HAP-1 (cell line): ENCODE measurements at regions not wholly inside any gene's neighbourhood (a gene's known extent, or its start where the extent isn't known, plus 50 kb on each side); places are given as distances from the start of the nearest gene placed in this dataset.

Source experiments
- DNase-seq, 2 experiments: peaks; one replicate each; pipeline ENCODE4 v3.0.0-alpha.2; 2016 to 2020; ENCODE audit warnings: low spot score in 2 of 2
- H3K27me3 ChIP-seq: fragments of 250-450 bp; sonication (Bioruptor Pico); 2 replicates; pipeline ENCODE4 v1.5.1; 2020; ENCODE audit warnings: low read depth, mild to moderate bottlenecking, moderate library complexity
- H3K36me3 ChIP-seq: fragments of 250-450 bp; sonication (Bioruptor Pico); replicated peaks from 2 replicates; pipeline ENCODE4 v1.5.1; 2020; ENCODE audit warnings: mild to moderate bottlenecking
- H3K4me1 ChIP-seq: fragments of 250-450 bp; sonication (Bioruptor Pico); 2 replicates; pipeline ENCODE4 v1.5.1; 2020; ENCODE audit warnings: mild to moderate bottlenecking
- H3K4me3 ChIP-seq: fragments of 250-450 bp; sonication (Bioruptor Pico); 2 replicates; pipeline ENCODE4 v1.5.1; 2020; ENCODE audit warnings: mild to moderate bottlenecking, moderate library complexity
- H3K9me3 ChIP-seq: fragments of 250-450 bp; sonication (Bioruptor Pico); 2 replicates; pipeline ENCODE4 v1.5.1; 2020; ENCODE audit warnings: mild to moderate bottlenecking, moderate library complexity
- in situ Hi-C: fragments of 300-500 bp; cut with MboI; formaldehyde crosslinking; loops from 3 replicates; pipeline ENCODE4 v1.14.3; 2020; ENCODE audit warnings: low sequenced_read_pairs, inconsistent platforms, mixed read lengths

DNA sequence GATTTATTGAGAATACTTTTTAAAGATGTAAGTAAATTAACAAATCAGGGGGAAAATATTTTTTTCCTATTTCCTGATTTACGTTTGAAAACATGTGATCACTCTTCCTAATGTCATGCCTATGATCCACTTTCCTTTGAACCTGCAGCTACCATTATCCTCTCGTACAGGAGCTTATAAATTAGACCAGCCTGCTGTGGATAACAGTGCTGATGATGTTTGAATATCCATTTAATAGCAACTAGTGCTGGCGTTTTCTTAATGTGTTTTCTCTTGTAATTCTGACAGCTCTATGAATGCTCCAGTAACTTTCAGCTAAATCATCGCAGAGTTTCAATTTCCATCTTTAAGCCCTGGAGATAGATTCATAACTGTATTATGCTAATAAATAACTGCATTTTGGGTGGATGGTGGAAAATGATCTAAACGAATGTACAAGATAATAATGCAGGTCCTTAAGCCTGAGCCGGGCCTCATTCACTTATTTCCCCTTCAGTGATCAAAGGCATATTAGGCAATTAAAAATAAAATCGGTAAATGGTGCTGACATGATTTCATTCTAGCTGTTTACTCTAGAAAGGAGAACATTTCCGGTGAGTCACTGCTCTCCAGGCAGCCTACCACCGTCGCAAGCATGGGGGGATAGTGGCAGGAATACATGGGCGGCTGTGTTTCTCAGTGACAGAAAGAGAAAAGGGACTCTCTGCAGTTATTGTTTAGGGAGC is 58.5 kb upstream of the SLC24A5 start:
- in situ Hi-C loops, result no loop called here
- no peak for DNase-seq

DNA sequence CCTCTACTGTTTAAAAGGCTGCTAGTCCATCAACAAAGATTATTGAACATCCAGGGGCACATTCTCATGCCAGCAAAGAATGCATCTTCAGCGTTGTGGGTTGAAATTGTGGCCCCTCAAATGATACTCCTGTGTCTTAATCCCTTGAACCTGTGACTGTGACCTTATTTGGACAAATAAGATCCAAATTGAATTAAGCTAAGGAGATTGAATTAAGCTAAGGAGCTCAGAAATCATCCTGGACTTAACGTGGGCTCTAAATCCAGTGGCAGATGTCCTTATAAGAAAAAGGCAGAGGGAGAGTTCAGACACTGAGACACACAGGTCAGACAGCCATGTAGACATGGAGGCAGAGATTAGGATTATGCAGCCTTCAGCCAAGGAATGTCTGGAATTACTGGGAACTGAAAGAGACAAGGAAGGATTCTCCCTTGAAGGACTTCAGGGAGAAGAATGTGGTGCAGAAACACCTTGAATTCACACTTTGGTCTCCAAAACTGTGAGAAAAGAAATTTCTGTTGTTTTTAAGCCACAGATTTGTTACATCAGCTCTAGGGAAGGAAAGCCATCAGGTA is 57.3 kb upstream of the SLC24A5 start:
- no peaks in the 10 kb centered on the region; the same call in 1 of the 2 replicates for H3K36me3 ChIP-seq
- H3K4me3 ChIP-seq, result no peak overlapping the region
- in situ Hi-C loops, result no loop called here

More for the DNA sequence above, 58.5 kb upstream of the SLC24A5 start:
- H3K4me3 ChIP-seq, result no peak overlapping the region
- H3K9me3 ChIP-seq, result no peaks in the 10 kb centered on the region
- 0 out of 2 replicates have a peak, but pooled peaks cover 5% of the 10 kb centered on the region for H3K27me3 ChIP-seq
- H3K4me1 ChIP-seq, result no peaks in the 10 kb centered on the region
- no peaks in the 10 kb centered on the region; the same call in 1 of the 2 replicates for H3K36me3 ChIP-seq

DNA sequence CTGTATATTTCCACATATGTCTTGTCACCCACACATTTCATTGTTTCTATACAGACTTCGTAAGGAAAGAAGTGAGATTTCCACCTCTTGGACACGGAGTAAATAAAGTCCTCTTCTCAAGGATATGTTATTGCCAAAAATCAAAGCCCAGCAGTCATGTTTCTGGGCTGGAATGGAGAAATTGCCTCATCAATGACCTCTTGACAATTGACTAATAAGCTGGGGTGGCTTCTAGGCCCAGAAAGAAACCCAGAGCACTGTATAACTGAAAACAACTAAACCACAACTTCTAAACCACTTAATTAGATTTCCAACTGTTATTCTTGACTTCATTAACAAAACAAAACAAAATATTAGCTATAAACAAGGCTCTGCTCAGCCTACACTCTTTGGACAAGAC is 56.4 kb upstream of the SLC24A5 start:
- Histone ChIP-seq H3K9me3 (no peaks in the 10 kb centered on the region), H3K4me3 (no peak overlapping the region), H3K27me3 (0 out of 2 replicates have a peak, but pooled peaks cover 1% of the 10 kb centered on the region), H3K36me3 (no peaks in the 10 kb centered on the region), H3K4me1 (no peaks in the 10 kb centered on the region)
- no peak for DNase-seq
- in situ Hi-C loops, result no loop called here

More for the DNA sequence above, 57.3 kb upstream of the SLC24A5 start:
- Histone ChIP-seq H3K27me3 (0 out of 2 replicates have a peak, but pooled peaks cover 5% of the 10 kb centered on the region), H3K9me3 (no peaks in the 10 kb centered on the region), H3K4me1 (no peaks in the 10 kb centered on the region)
- no peak for DNase-seq

DNA sequence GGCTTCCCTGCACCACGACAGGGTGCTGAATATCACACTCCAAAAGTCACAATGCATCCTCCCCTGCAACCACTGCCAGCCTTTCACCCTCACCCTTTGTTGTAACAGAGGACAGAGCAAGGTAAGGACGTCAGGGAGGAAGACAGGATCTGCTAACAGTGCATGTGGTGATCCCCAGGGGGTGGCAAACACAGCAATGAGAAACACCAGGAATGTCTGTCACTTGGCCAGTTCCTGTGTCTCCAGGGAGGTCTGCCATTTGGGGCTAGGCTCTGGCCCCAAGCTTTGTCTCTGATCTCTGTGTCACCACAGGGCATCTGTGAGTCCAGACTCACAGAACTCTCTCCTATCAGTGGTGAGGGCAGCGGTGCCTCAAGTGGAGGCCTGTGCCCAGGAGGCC is 54.3 kb upstream of the SLC24A5 start:
- in situ Hi-C loops, result no loop called here
- no peak for DNase-seq
- no peaks in the 10 kb centered on the region for H3K9me3 ChIP-seq
- H3K36me3 ChIP-seq, result no peaks in the 10 kb centered on the region
- no peak overlapping the region for H3K4me3 ChIP-seq
- no peaks in the 10 kb centered on the region for H3K4me1 ChIP-seq
- no peaks in the 10 kb centered on the region for H3K27me3 ChIP-seq
